WTC11 (cell line): ENCODE measurements at regions not wholly inside any gene's neighbourhood (a gene's known extent, or its start where the extent isn't known, plus 50 kb on each side); places are given as distances from the start of the nearest gene placed in this dataset.

Experiments
- CTCF ChIP-seq: fragments of 200-600 bp; IDR thresholded peaks from 2 replicates; pipeline ENCODE4 v1.8.0; 2022; ENCODE audit warnings: antibody characterized with exemption
- ELF4 ChIP-seq: sonication (generic); formaldehyde crosslinking; IDR thresholded peaks from 2 replicates; pipeline ENCODE4 v1.8.1; 2022; ENCODE audit warnings: low read depth, mild to moderate bottlenecking, moderate library complexity, missing genetic modification reagents
- JUN ChIP-seq: sonication (generic); formaldehyde crosslinking; IDR thresholded peaks from 2 replicates; pipeline ENCODE4 v1.8.0; 2023; ENCODE audit warnings: mild to moderate bottlenecking, missing genetic modification reagents
- NFYB ChIP-seq: sonication (generic); formaldehyde crosslinking; conservative IDR thresholded peaks from 2 replicates; pipeline ENCODE4 v1.8.0; 2022; ENCODE audit warnings: low read depth, missing genetic modification reagents
- ZNF138 ChIP-seq: sonication (generic); formaldehyde crosslinking; conservative IDR thresholded peaks from 2 replicates; pipeline ENCODE4 v1.8.1; 2022; ENCODE audit warnings: mild to moderate bottlenecking, moderate library complexity, missing genetic modification reagents
- ZNF232 ChIP-seq: sonication (generic); formaldehyde crosslinking; IDR thresholded peaks from 2 replicates; pipeline ENCODE4 v1.8.0; 2022; ENCODE audit warnings: mild to moderate bottlenecking, missing genetic modification reagents

DNA sequence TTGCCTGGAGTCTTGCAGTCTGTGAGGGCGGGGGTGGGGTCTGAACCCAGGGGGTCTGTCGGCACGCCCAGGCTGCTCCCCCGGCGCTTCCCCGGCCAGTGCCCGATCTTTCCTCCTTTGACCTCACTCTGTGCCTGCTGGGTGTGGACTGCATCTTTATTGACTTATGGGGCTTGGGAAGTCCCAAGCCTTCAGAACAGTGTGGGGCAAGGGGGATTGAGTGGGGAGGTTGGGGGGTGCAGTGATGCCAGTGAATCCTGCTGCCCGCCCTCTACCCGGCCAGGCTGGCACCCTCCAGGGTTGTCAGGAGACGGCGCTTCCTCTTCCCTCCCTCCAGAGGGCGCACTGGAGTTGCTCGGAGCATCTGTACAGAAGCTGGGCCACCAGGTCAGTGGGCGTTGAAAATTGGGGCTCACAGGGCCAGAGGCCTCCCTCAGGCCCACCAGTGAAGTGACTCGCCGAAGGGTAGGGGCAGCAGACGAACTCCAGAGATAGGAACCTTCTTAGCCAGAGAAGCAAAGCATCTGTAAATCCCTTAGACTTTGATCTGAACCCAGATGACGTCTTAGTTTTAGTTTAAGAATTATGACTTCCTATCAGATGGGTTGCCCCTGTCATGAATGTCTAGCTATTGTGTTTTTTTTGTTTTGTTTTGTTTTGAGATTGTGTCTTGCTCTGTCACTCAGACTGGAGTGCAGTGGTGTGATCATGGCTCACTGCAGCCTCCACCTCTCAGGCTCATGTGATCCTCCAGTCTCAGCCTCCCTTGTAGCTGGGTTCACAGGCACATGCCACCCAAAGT, 184.8 kb upstream of the CIBAR2 start:
- peak; percentile 71 for TF ChIP-seq CTCF
- no peak for TF ChIP-seq ZNF138 (CRISPR knock-in tag)
- no peak for TF ChIP-seq ZNF232 (CRISPR knock-in tag)
- no peak for TF ChIP-seq JUN
- TF ChIP-seq ELF4 (CRISPR knock-in tag), result no peak
- no peak for TF ChIP-seq NFYB (CRISPR knock-in tag)
